ENCODE measurements at regions not wholly inside any gene's neighbourhood (a gene's known extent, or its start where the extent isn't known, plus 50 kb on each side); places are given as distances from the start of the nearest gene placed in this dataset.

DNA sequence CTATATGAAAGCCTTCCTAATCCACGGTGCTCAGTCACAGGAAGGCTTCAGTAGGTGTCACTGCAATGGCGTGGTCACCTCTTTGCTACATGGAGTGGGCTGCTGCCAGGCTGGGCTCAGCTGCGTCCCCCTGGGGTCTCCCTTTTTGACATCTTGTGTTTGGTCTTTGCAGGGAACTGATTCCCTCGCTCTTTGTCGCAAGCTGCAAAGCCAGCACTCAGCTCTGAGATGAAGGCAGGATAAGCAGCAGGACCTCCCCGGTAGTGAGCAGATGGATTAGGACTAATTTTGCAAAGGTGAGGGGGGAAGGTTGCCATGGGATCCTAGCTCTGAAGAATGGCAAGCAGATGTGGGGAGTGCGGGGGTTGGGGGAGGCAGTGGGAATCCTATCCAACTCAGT, 173.9 kb upstream of the ARL4C start:
- no peak overlapping the region for H3K4me2 ChIP-seq
- no peak overlapping the region for H3K4me3 ChIP-seq
- no peak for FAIRE-seq
- H3K27ac ChIP-seq: peak overlapping the region in 1 of 2 experiments; percentile 74; a peak in 3 of 6 replicates
- H3K4me1 ChIP-seq: peaks cover 32% of the 10 kb centered on the region
- 80% methylated on average over 7 of the region's 7 CpGs for WGBS (ENCODE audit: missing lambda C conversion rate)
- CTCF ChIA-PET: no interaction called here
- ATAC-seq: no peak
- peaks cover 13% of the 10 kb centered on the region; the same call in 1 of the 3 replicates for H3K9me3 ChIP-seq
- TF ChIP-seq EP300 (IDR thresholded peaks at IDR 0.05) (no peak), RNF2 (IDR thresholded peaks at IDR 0.05; ENCODE audit: borderline replicate concordance, low read depth) (no peak), ESRRA (IDR thresholded peaks at IDR 0.05; ENCODE audit: borderline replicate concordance, low read length) (no peak), ZSCAN20 (CRISPR knock-in tag; IDR thresholded peaks at IDR 0.05) (no peak), RARB (CRISPR knock-in tag; IDR thresholded peaks at IDR 0.05) (no peak), SMC3 (IDR thresholded peaks at IDR 0.05) (no peak), NFE2L2 (conservative IDR thresholded peaks at IDR 0.05; ENCODE audit: low read length) (no peak), HOXB5 (CRISPR knock-in tag; IDR thresholded peaks at IDR 0.05) (no peak), EHMT2 (IDR thresholded peaks at IDR 0.05; ENCODE audit: low read depth) (no peak)
- TF ChIP-seq, protein P1, sequence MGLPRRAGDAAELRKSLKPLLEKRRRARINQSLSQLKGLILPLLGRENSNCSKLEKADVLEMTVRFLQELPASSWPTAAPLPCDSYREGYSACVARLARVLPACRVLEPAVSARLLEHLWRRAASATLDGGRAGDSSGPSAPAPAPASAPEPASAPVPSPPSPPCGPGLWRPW (IDR thresholded peaks at IDR 0.05): no peak
- TF ChIP-seq, protein P2, sequence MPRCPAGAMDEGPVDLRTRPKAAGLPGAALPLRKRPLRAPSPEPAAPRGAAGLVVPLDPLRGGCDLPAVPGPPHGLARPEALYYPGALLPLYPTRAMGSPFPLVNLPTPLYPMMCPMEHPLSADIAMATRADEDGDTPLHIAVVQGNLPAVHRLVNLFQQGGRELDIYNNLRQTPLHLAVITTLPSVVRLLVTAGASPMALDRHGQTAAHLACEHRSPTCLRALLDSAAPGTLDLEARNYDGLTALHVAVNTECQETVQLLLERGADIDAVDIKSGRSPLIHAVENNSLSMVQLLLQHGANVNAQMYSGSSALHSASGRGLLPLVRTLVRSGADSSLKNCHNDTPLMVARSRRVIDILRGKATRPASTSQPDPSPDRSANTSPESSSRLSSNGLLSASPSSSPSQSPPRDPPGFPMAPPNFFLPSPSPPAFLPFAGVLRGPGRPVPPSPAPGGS (IDR thresholded peaks at IDR 0.05): no peak
- DNase-seq (ENCODE audit: low read depth in 1 of 2, low spot score in 1 of 2): no peak
- POLR2A ChIA-PET: no interaction called here

DNA sequence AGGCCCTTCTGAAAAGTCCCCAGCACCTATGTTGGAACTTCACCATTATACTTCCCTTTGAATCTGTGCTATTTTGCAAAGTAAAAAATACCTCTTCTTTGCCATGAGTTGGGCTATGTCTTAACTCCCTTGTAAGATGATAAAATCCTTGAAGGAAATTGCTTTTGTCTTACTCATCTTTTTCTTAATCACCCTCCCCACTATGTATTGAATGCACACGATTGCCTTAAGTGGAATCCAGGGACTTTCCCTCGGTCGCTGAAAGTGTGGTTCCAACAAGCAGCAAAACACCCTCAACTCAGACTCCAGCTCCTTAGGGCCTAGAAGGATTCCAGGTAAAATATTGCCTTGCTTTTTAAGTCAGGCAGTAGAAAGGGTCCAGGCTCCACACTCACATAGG, 173.2 kb upstream of the ARL4C start:
- ChIA-PET POLR2A (no interaction called here), CTCF (interaction anchor here (1.0 to 1.3 kb wide), 2 partner anchors 10 to 14 kb away, joined by 3 to 4 read pairs; no protein-coding TSS in a partner anchor)
- WGBS (ENCODE audit: missing lambda C conversion rate): 13% methylated on average over 3 of the region's 3 CpGs
- FAIRE-seq (no peak), ATAC-seq (peak; percentile 32 to 44; a peak in 3 of 6 replicates), DNase-seq (ENCODE audit: low read depth in 1 of 2, low spot score in 1 of 2) (no peak)
- Histone ChIP-seq H3K9me3 (peaks cover 13% of the 10 kb centered on the region; the same call in 1 of the 3 replicates), H3K4me2 (peak overlapping the region; percentile 8; the same call in 1 of the 3 replicates), H3K4me3 (no peak overlapping the region), H3K27ac (peak overlapping the region in 1 of 2 experiments; percentile 74; a peak in 3 of 6 replicates), H3K4me1 (peaks cover 24% of the 10 kb centered on the region)
- no peak for TF ChIP-seq KDM5A (IDR thresholded peaks at IDR 0.05)
- TF ChIP-seq ZSCAN20 (CRISPR knock-in tag; IDR thresholded peaks at IDR 0.05): no peak
- TF ChIP-seq RARB (CRISPR knock-in tag; IDR thresholded peaks at IDR 0.05): no peak
- TF ChIP-seq JUN (IDR thresholded peaks at IDR 0.05): no peak
- TF ChIP-seq SREBF2 (IDR thresholded peaks at IDR 0.05): no peak
- no peak for TF ChIP-seq ESRRA (IDR thresholded peaks at IDR 0.05; ENCODE audit: borderline replicate concordance, low read length)
- no peak for TF ChIP-seq HOXB5 (CRISPR knock-in tag; IDR thresholded peaks at IDR 0.05)
- TF ChIP-seq, protein P3, sequence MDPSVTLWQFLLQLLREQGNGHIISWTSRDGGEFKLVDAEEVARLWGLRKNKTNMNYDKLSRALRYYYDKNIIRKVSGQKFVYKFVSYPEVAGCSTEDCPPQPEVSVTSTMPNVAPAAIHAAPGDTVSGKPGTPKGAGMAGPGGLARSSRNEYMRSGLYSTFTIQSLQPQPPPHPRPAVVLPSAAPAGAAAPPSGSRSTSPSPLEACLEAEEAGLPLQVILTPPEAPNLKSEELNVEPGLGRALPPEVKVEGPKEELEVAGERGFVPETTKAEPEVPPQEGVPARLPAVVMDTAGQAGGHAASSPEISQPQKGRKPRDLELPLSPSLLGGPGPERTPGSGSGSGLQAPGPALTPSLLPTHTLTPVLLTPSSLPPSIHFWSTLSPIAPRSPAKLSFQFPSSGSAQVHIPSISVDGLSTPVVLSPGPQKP (IDR thresholded peaks at IDR 0.05; ENCODE audit: low read depth, low read length): no peak
- no peak for TF ChIP-seq ZFP36 (IDR thresholded peaks at IDR 0.05; ENCODE audit: borderline replicate concordance, partially characterized antibody)
- no peak; the same call in 1 of the 2 replicates for TF ChIP-seq FOSL2 (IDR thresholded peaks at IDR 0.05)
- 0 out of 2 replicates have a peak, but pooled peaks have one; percentile 21 for TF ChIP-seq FOSL2 (CRISPR knock-in tag; IDR thresholded peaks at IDR 0.05)
- TF ChIP-seq, protein P4, sequence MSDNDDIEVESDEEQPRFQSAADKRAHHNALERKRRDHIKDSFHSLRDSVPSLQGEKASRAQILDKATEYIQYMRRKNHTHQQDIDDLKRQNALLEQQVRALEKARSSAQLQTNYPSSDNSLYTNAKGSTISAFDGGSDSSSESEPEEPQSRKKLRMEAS (IDR thresholded peaks at IDR 0.05): no peak
- no peak for TF ChIP-seq PHF8 (IDR thresholded peaks at IDR 0.05; ENCODE audit: borderline replicate concordance, low read depth)
- no peak for TF ChIP-seq RFX5 (IDR thresholded peaks at IDR 0.05)
- TF ChIP-seq FOXS1 (CRISPR knock-in tag; IDR thresholded peaks at IDR 0.05): no peak
- TF ChIP-seq, protein P5, sequence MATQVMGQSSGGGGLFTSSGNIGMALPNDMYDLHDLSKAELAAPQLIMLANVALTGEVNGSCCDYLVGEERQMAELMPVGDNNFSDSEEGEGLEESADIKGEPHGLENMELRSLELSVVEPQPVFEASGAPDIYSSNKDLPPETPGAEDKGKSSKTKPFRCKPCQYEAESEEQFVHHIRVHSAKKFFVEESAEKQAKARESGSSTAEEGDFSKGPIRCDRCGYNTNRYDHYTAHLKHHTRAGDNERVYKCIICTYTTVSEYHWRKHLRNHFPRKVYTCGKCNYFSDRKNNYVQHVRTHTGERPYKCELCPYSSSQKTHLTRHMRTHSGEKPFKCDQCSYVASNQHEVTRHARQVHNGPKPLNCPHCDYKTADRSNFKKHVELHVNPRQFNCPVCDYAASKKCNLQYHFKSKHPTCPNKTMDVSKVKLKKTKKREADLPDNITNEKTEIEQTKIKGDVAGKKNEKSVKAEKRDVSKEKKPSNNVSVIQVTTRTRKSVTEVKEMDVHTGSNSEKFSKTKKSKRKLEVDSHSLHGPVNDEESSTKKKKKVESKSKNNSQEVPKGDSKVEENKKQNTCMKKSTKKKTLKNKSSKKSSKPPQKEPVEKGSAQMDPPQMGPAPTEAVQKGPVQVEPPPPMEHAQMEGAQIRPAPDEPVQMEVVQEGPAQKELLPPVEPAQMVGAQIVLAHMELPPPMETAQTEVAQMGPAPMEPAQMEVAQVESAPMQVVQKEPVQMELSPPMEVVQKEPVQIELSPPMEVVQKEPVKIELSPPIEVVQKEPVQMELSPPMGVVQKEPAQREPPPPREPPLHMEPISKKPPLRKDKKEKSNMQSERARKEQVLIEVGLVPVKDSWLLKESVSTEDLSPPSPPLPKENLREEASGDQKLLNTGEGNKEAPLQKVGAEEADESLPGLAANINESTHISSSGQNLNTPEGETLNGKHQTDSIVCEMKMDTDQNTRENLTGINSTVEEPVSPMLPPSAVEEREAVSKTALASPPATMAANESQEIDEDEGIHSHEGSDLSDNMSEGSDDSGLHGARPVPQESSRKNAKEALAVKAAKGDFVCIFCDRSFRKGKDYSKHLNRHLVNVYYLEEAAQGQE (IDR thresholded peaks at IDR 0.05): no peak
- TF ChIP-seq TP53 (CRISPR knock-in tag; IDR thresholded peaks at IDR 0.05): no peak
- TF ChIP-seq, protein P2 (IDR thresholded peaks at IDR 0.05): 0 out of 3 replicates have a peak, but pooled peaks have one; percentile 29
- TF ChIP-seq, protein P6, sequence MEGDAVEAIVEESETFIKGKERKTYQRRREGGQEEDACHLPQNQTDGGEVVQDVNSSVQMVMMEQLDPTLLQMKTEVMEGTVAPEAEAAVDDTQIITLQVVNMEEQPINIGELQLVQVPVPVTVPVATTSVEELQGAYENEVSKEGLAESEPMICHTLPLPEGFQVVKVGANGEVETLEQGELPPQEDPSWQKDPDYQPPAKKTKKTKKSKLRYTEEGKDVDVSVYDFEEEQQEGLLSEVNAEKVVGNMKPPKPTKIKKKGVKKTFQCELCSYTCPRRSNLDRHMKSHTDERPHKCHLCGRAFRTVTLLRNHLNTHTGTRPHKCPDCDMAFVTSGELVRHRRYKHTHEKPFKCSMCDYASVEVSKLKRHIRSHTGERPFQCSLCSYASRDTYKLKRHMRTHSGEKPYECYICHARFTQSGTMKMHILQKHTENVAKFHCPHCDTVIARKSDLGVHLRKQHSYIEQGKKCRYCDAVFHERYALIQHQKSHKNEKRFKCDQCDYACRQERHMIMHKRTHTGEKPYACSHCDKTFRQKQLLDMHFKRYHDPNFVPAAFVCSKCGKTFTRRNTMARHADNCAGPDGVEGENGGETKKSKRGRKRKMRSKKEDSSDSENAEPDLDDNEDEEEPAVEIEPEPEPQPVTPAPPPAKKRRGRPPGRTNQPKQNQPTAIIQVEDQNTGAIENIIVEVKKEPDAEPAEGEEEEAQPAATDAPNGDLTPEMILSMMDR (IDR thresholded peaks at IDR 0.05): no peak
- TF ChIP-seq, protein P7, sequence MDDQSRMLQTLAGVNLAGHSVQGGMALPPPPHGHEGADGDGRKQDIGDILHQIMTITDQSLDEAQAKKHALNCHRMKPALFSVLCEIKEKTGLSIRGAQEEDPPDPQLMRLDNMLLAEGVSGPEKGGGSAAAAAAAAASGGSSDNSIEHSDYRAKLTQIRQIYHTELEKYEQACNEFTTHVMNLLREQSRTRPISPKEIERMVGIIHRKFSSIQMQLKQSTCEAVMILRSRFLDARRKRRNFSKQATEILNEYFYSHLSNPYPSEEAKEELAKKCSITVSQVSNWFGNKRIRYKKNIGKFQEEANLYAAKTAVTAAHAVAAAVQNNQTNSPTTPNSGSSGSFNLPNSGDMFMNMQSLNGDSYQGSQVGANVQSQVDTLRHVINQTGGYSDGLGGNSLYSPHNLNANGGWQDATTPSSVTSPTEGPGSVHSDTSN (IDR thresholded peaks at IDR 0.05): no peak
